ENCODE measurements at regions not wholly inside any gene's neighbourhood (a gene's known extent, or its start where the extent isn't known, plus 50 kb on each side); places are given as distances from the start of the nearest gene placed in this dataset.

DNA sequence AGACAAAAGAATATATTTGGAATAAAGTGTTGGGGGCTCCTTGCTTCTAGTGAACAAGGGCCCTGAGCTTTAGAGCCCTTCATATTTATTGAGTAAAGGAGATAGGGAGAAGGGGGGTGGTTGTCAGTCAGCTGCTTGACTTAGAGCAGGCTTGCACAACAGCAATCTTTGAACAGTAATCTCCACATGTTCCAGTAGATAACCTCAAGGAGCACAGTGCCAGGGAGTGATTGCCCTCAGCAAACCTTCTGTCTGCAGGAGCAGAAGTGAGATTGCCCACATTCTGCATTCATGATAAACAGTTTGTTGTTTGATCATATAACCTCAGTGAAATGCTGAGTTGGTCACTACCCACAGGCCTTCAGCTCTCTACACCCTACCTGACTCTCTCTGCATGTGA, 205.8 kb upstream of the CXCL13 start:
- TF ChIP-seq, protein P1, sequence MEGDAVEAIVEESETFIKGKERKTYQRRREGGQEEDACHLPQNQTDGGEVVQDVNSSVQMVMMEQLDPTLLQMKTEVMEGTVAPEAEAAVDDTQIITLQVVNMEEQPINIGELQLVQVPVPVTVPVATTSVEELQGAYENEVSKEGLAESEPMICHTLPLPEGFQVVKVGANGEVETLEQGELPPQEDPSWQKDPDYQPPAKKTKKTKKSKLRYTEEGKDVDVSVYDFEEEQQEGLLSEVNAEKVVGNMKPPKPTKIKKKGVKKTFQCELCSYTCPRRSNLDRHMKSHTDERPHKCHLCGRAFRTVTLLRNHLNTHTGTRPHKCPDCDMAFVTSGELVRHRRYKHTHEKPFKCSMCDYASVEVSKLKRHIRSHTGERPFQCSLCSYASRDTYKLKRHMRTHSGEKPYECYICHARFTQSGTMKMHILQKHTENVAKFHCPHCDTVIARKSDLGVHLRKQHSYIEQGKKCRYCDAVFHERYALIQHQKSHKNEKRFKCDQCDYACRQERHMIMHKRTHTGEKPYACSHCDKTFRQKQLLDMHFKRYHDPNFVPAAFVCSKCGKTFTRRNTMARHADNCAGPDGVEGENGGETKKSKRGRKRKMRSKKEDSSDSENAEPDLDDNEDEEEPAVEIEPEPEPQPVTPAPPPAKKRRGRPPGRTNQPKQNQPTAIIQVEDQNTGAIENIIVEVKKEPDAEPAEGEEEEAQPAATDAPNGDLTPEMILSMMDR (IDR thresholded peaks at IDR 0.05; ENCODE audit: low read depth, low read length): no peak
- TF ChIP-seq EZH2phosphoT487 (IDR thresholded peaks at IDR 0.05; ENCODE audit: low read depth): no peak
